ENCODE measurements at regions not wholly inside any gene's neighbourhood (a gene's known extent, or its start where the extent isn't known, plus 50 kb on each side); places are given as distances from the start of the nearest gene placed in this dataset.

- TF ChIP-seq REST (IDR thresholded peaks at IDR 0.05) = no peak
- no peak for TF ChIP-seq MAX (IDR thresholded peaks at IDR 0.05)
- TF ChIP-seq CTCF (IDR thresholded peaks at IDR 0.05) = no peak
- TF ChIP-seq HDAC2 (IDR thresholded peaks at IDR 0.05) = no peak
- no peak for TF ChIP-seq HEYL (CRISPR knock-in tag; IDR thresholded peaks at IDR 0.05)
- no peak for TF ChIP-seq NFE2L2 (conservative IDR thresholded peaks at IDR 0.05; ENCODE audit: low read length)
- TF ChIP-seq ESRRA (IDR thresholded peaks at IDR 0.05; ENCODE audit: borderline replicate concordance, low read length) = no peak
Observed at GRCh38 chr11:116062129-116062489, 557.9 kb upstream of the CADM1 start.
